Gastrocnemius medialis (tissue), 4 donors: ENCODE measurements at regions not wholly inside any gene's neighbourhood (a gene's known extent, or its start where the extent isn't known, plus 50 kb on each side); places are given as distances from the start of the nearest gene placed in this dataset.

Source experiments
- POLR2A ChIP-seq, 2 donors: fragments of 450-650 bp; IDR thresholded peaks; one replicate each; pipeline ENCODE4 v1.6.1; 2017; ENCODE audit warnings: antibody characterized with exemption in 2 of 2, mild to moderate bottlenecking in 2 of 2, moderate library complexity in 2 of 2
- TF ChIP-seq, protein P1 (sequence below), 5 experiments: fragments of 450-650 bp in 3 of 5; fragments of 200-600 bp in 2 of 5; sonication (generic) in 2 of 5; IDR thresholded peaks in 4 of 5; conservative IDR thresholded peaks in 1 of 5; 1 replicate in 4 of 5; 2 replicates in 1 of 5; pipeline ENCODE4 v1.5.1; 2016 to 2019; ENCODE audit warnings: antibody characterized with exemption in 5 of 5, mild to moderate bottlenecking in 3 of 5, moderate library complexity in 3 of 5

DNA sequence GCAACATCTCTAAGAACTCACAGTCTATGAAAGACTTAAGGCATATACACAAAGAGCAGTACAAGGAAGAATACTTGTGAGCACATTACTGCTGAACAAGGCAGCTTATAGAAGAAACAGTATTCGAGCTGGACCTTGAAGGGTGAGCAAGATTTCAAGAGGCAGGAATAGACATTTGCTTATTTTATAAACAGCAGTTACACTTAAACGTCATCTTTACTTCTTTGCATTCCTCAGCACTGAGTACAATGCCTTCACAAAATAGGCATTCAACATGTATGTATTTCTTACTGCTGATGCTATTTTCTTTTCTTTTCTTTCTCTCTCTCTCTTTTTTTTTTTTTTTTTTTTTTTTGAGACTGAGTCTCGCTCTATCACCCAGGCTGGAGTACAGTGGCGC is 205.8 kb downstream of the ZIC4 start:
- no peak for TF ChIP-seq POLR2A (IDR thresholded peaks at IDR 0.05)
- TF ChIP-seq, protein P1, sequence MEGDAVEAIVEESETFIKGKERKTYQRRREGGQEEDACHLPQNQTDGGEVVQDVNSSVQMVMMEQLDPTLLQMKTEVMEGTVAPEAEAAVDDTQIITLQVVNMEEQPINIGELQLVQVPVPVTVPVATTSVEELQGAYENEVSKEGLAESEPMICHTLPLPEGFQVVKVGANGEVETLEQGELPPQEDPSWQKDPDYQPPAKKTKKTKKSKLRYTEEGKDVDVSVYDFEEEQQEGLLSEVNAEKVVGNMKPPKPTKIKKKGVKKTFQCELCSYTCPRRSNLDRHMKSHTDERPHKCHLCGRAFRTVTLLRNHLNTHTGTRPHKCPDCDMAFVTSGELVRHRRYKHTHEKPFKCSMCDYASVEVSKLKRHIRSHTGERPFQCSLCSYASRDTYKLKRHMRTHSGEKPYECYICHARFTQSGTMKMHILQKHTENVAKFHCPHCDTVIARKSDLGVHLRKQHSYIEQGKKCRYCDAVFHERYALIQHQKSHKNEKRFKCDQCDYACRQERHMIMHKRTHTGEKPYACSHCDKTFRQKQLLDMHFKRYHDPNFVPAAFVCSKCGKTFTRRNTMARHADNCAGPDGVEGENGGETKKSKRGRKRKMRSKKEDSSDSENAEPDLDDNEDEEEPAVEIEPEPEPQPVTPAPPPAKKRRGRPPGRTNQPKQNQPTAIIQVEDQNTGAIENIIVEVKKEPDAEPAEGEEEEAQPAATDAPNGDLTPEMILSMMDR (IDR thresholded peaks at IDR 0.05 in 4 of 5, conservative IDR thresholded peaks at IDR 0.05 in 1 of 5), result no peak
